ENCODE measurements at regions not wholly inside any gene's neighbourhood (a gene's known extent, or its start where the extent isn't known, plus 50 kb on each side); places are given as distances from the start of the nearest gene placed in this dataset.

- no peak for DNase-seq (ENCODE audit: low read depth)
These were observed 201.2 kb upstream of the PIK3C3 start for GRCh38 chr18:41753826-41754225.

- no peak for DNase-seq (ENCODE audit: low read depth)
These were observed 202.2 kb upstream of the PIK3C3 start for GRCh38 chr18:41752826-41753225.

- DNase-seq (ENCODE audit: low read depth) = no peak
These were observed 203.4 kb upstream of the PIK3C3 start for GRCh38 chr18:41751652-41752051.

GRCh38 chr18:41751161-41751560 lies 203.9 kb upstream of the PIK3C3 start:
- DNase-seq (ENCODE audit: low read depth) = no peak

GRCh38 chr18:41747723-41748242 lies 207.3 kb upstream of the PIK3C3 start:
- no peak for DNase-seq (ENCODE audit: low read depth)

- no peak for DNase-seq (ENCODE audit: low read depth)
These were observed 209.6 kb upstream of the PIK3C3 start for GRCh38 chr18:41745166-41746049.

GRCh38 chr18:41744421-41745030 lies 210.5 kb upstream of the PIK3C3 start:
- DNase-seq (ENCODE audit: low read depth) = no peak

GRCh38 chr18:41737218-41737617 lies 217.8 kb upstream of the PIK3C3 start:
- no peak for DNase-seq (ENCODE audit: low read depth)

- no peak for DNase-seq (ENCODE audit: low read depth)
These were observed 220.1 kb upstream of the PIK3C3 start for GRCh38 chr18:41734917-41735316.

GRCh38 chr18:41732356-41732755 lies 222.7 kb upstream of the PIK3C3 start:
- no peak for DNase-seq (ENCODE audit: low read depth)

- no peak for DNase-seq (ENCODE audit: low read depth)
These were observed 223.2 kb upstream of the PIK3C3 start for GRCh38 chr18:41731884-41732283.

- no peak for DNase-seq (ENCODE audit: low read depth)
These were observed 230.8 kb upstream of the PIK3C3 start for GRCh38 chr18:41724195-41724594.

GRCh38 chr18:41721103-41721790 lies 233.8 kb upstream of the PIK3C3 start:
- DNase-seq (ENCODE audit: low read depth) = no peak

- DNase-seq (ENCODE audit: low read depth) = no peak
These were observed 234.8 kb upstream of the PIK3C3 start for GRCh38 chr18:41720226-41720625.

- no peak for DNase-seq (ENCODE audit: low read depth)
These were observed 235.2 kb upstream of the PIK3C3 start for GRCh38 chr18:41719808-41720207.

GRCh38 chr18:41714872-41715271 lies 240.2 kb upstream of the PIK3C3 start:
- DNase-seq (ENCODE audit: low read depth) = no peak

GRCh38 chr18:41713969-41714825 lies 240.8 kb upstream of the PIK3C3 start:
- DNase-seq (ENCODE audit: low read depth) = no peak

- no peak for DNase-seq (ENCODE audit: low read depth)
These were observed 248.7 kb upstream of the PIK3C3 start for GRCh38 chr18:41706301-41706700.

- no peak for DNase-seq (ENCODE audit: low read depth)
These were observed 251.1 kb upstream of the PIK3C3 start for GRCh38 chr18:41703744-41704530.

GRCh38 chr18:41700416-41700815 lies 254.6 kb upstream of the PIK3C3 start:
- no peak for DNase-seq (ENCODE audit: low read depth)

GRCh38 chr18:41695441-41695840 lies 259.6 kb upstream of the PIK3C3 start:
- no peak for DNase-seq (ENCODE audit: low read depth)

Measured in stimulated activated CD4-positive, alpha-beta T cell treated with anti-CD3 and anti-CD28 coated beads, Interleukin-2, amount 100 ng/mL, for 4 hours (primary cell).